Renal pelvis (tissue), 1 donor: ENCODE measurements at regions not wholly inside any gene's neighbourhood (a gene's known extent, or its start where the extent isn't known, plus 50 kb on each side); places are given as distances from the start of the nearest gene placed in this dataset.
A peak's percentile ranks its signal among the peaks of the same experiment; 100 is the strongest.

ENCODE experiments used
- DNase-seq: peaks from one replicate; pipeline ENCODE4 v3.0.0-alpha.2; 2013

DNA sequence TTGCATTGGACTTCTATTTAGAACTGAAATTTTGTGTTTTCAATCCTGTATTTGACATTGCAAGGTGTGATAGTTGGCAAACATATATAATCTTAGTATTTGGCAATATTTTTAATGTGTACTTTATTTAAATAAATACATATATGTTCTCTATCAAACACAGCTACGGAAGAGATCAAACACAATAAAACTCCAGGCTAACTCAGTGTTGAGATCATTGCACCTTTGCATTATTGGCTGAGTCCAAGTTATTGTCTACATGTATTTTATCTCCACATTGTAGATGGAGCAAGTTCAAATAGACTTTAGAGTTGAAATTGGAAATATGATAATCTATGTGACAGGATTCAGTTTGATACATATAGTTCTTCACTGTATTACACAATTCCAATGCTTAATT is 176.7 kb downstream of the ST6GAL2 start:
- DNase-seq: no peak

DNA sequence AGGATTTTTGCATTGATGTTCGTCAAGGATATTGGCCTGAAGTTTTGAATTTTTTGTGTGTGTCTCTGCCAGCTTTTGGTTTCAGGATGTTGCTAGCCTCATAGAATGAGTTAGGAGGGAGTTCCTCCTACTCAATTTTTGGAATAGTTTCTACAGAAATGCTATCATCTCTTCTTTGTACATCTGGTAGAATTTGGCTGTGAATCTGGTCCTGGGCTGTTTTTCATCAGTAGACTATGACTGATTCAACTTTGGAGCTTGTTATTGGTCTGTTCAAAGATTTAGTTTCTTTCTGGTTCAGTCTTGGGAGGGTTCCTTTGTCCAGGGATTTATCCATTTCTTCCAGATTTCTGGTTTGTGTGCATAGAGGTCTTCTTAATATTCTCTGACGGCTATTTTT is 166.7 kb downstream of the ST6GAL2 start:
- DNase-seq: no peak

DNA sequence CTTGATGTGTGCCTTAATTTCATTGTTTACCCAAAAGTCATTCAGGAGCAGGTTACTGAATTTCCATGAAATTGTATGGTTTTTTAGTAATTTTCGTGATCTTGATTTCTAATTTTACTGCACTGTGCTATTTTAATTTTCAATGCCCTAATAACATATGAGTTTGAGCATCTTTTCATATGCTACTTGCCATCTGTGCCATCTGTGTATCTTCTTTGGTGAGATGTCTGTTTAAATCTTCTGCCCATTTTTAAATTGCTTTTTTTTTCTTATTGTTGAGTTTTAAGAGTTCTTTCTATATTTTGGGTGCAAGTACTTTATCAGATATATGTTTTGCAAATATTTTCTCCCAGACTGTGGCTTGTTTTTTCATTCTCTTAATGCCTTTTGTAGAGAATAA is 165.9 kb downstream of the ST6GAL2 start:
- DNase-seq: no peak

DNA sequence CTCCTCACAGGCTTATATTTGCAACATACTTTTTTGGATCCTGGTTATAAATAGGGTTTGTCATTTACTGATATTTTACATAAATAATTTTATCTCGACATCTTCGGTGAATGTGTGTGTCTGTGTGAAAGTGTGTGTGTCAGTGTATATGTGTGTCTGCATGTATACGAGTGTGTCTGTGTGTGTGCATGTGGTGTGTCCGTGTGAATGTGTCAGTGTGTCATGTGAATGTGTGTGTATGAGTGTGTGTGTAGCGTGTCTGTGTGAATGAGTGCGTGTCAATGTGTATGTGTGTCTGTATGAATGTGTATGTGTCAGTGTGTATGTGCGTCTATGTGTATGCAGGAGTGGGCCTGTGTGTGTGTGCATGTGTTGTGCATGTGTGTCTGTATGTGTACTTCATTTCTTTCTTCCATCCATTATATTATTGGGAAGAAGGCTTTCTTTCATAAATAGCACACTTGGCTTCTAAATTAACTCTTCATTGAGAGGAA is 161.6 kb downstream of the ST6GAL2 start:
- DNase-seq: no peak

DNA sequence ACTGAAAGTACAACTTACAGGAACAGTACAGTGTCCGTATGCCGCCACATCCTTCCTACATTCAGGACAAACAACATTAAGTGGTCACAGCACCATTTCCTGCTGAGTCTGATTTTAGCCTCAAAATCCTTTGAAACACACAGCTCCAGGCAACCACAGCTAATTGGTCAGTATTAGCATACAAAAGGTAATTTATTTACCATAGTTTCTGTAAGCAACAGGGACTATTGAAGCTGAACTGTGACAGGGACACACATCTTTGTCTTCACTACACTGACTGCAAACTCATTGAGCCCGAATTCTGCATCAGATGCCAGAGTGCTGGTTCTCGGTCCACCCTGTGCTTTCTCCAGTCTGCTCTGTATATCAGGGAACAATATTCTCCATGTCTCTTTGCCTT is 151.8 kb downstream of the ST6GAL2 start:
- DNase-seq: no peak

DNA sequence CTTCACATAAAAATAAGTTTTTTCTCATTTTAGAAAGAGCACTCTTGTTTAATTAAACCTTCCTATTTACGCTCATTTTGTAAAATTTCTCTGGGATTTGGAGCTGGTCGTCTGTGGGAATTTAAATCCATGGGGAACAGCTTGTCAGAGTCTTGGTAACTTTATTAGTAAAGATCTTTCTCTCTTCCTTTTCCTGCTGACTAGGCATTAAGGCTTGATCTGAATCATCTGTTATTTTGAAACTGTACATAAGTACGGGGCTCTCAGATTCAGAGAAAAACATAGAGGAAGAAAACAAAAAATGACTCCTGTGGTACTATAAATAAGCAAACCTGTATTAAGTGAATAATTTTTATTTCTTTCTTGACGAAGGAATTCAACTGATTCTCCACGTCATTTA is 150.2 kb downstream of the ST6GAL2 start:
- DNase-seq: no peak

DNA sequence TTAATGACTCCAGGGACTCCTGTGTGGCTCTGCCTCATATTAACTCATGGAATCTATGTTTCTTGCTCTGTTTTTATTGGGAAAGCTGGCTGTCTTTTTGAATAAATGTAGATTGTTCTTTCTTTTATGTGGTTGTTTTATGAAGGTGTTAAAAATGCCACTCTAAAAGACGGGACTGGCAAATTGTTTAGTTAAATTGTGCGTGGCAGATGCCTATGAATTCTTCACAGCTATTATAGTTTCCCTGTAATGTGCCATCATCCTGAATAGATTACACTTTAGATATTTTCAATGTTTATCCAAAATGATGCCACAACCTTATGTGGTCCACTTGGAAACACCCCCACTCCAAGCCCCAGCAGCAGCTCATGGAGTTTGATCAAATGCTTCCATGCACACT is 149.7 kb downstream of the ST6GAL2 start:
- no peak for DNase-seq

DNA sequence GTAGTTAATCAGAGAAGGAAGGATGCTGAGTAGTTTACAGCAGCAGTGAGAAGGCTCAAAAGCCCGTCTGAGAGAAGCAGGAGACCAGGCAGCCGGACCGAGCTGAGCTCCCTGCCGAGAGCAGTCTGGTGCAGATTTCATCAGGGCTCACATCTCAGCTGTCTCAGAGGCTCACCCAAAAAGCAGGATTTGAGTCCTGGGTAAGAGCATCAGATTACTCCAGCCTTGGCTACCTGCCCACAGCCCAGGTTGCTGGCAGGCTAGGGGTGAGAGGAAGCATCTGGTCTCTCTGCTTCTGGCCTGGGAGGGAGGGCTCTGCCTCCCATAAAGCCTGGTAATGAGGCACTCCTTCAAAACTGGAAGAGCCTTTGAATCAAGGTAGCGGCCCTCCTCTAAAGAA is 140.5 kb downstream of the ST6GAL2 start:
- peak; percentile 34 for DNase-seq

DNA sequence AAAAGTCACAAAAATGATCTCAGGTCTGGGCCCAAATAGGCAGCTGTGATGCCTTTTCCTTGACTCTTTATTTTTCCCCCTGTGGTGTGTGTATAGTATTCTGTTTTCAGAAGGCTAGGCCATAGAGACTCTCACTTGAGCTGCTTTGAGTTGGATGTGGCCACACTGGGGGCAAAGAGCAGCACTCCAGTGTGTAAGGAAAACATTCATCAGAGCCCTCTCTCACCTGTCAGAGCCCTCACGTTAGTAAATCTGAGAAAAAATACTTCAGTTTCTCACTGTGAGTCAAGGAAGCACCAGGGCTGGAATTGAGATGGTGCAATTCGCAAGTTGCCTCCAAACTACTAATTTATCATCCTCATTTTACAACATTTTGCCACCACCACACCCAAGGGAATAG is 136.1 kb downstream of the ST6GAL2 start:
- DNase-seq: no peak
